ENCODE measurements at regions not wholly inside any gene's neighbourhood (a gene's known extent, or its start where the extent isn't known, plus 50 kb on each side); places are given as distances from the start of the nearest gene placed in this dataset.

GRCh38 chr9:126017758-126018157, 270.6 kb downstream of the PBX3 start:
- TF ChIP-seq, protein P1, sequence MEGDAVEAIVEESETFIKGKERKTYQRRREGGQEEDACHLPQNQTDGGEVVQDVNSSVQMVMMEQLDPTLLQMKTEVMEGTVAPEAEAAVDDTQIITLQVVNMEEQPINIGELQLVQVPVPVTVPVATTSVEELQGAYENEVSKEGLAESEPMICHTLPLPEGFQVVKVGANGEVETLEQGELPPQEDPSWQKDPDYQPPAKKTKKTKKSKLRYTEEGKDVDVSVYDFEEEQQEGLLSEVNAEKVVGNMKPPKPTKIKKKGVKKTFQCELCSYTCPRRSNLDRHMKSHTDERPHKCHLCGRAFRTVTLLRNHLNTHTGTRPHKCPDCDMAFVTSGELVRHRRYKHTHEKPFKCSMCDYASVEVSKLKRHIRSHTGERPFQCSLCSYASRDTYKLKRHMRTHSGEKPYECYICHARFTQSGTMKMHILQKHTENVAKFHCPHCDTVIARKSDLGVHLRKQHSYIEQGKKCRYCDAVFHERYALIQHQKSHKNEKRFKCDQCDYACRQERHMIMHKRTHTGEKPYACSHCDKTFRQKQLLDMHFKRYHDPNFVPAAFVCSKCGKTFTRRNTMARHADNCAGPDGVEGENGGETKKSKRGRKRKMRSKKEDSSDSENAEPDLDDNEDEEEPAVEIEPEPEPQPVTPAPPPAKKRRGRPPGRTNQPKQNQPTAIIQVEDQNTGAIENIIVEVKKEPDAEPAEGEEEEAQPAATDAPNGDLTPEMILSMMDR (IDR thresholded peaks at IDR 0.05), result no peak
- WGBS, 2 donors, result 94 to 96% methylated on average over 4 of the region's 4 CpGs
- H3K4me3 ChIP-seq, result no peak overlapping the region
- DNase-seq (ENCODE audit: low spot score in 2 of 2), result no peak
- H3K36me3 ChIP-seq, result no peaks in the 10 kb centered on the region
- H3K9me3 ChIP-seq, result no peaks in the 10 kb centered on the region
- H3K4me1 ChIP-seq, result no peaks in the 10 kb centered on the region
- no peaks in the 10 kb centered on the region for H3K27me3 ChIP-seq
- H3K27ac ChIP-seq, result no peak overlapping the region

GRCh38 chr9:126020836-126021235, 273.7 kb downstream of the PBX3 start:
- Histone ChIP-seq H3K27ac (no peak overlapping the region), H3K36me3 (no peaks in the 10 kb centered on the region), H3K4me3 (no peak overlapping the region), H3K27me3 (no peaks in the 10 kb centered on the region), H3K4me1 (no peaks in the 10 kb centered on the region), H3K9me3 (no peaks in the 10 kb centered on the region)
- WGBS, 2 donors, result 83 to 88% methylated on average over 15 of the region's 15 CpGs
- TF ChIP-seq EP300 (IDR thresholded peaks at IDR 0.05), result no peak
- TF ChIP-seq, protein P1 (IDR thresholded peaks at IDR 0.05), result no peak
- no peak for TF ChIP-seq POLR2A (IDR thresholded peaks at IDR 0.05)
- no peak for DNase-seq (ENCODE audit: low spot score in 2 of 2)

DNA sequence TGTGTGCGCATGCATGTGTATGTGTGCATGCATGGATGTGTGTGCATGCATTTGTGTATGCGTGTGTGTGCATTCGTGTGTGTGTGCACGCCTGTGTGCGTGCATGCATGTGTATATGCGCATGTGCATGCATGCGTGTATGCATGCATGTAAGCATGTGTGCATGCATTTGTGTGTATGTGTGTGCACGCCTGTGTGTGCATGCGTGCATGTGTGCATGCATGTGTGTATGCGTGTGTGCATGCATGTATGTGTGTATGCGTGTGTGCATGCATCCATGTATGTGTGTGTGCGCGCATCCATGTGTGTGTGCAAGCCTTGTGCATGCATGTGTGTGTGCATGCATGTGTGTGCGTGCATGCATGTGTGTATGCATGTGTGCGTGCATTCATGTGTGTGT, 276.8 kb downstream of the PBX3 start:
- no peaks in the 10 kb centered on the region for H3K9me3 ChIP-seq
- H3K36me3 ChIP-seq, result no peaks in the 10 kb centered on the region
- H3K27ac ChIP-seq, result no peak overlapping the region
- 92 to 94% methylated on average over 14 to 15 of the region's 15 CpGs for WGBS, 2 donors
- no peaks in the 10 kb centered on the region for H3K27me3 ChIP-seq
- DNase-seq (ENCODE audit: low spot score in 2 of 2), result no peak
- no peak for TF ChIP-seq EP300 (IDR thresholded peaks at IDR 0.05)
- no peak for TF ChIP-seq POLR2A (IDR thresholded peaks at IDR 0.05)
- TF ChIP-seq, protein P1 (IDR thresholded peaks at IDR 0.05), result no peak
- H3K4me1 ChIP-seq, result no peaks in the 10 kb centered on the region
- H3K4me3 ChIP-seq, result no peak overlapping the region

DNA sequence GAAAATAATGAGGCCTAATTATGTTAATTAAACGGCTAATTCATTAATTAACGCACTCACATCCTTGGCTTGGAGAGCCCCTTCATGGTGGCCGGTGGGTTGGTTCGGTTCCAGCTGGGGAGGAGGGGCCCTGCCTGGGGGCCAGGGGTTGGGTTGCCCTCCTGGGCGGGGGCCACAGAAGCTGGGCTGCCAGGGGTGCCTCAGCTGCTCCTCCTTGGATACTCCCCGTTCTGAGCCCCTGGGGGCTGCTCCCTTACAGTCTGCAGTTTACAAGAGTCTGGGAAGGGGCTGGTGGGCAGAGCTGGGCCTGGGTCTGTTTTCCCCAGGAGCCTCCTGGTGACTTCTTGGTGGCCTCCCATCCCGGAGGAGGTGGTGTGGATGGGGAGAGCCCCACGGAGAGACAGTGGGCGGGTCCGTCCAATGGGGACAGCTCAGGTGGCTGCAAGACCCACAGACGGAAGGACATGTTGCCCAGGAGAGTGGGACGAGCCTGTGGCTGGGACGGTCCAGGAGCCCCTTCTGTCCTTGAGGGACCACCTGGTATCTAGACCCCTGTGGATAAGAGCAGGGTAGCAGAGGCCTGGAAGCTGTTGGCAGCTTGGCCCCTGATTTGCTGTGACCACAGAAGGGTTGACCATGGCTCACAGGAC, 277.5 kb downstream of the PBX3 start:
- Histone ChIP-seq H3K36me3 (no peaks in the 10 kb centered on the region), H3K9me3 (no peaks in the 10 kb centered on the region), H3K4me3 (no peak overlapping the region), H3K4me1 (no peaks in the 10 kb centered on the region), H3K27me3 (no peaks in the 10 kb centered on the region), H3K27ac (no peak overlapping the region)
- no peak for DNase-seq (ENCODE audit: low spot score in 2 of 2)
- TF ChIP-seq, protein P1 (IDR thresholded peaks at IDR 0.05), result no peak
- TF ChIP-seq EP300 (IDR thresholded peaks at IDR 0.05) (no peak), POLR2A (IDR thresholded peaks at IDR 0.05) (no peak)
- WGBS, 2 donors, result 70 to 81% methylated on average over 12 to 13 of the region's 13 CpGs

GRCh38 chr9:126025991-126026390, 278.8 kb downstream of the PBX3 start:
- H3K4me1 ChIP-seq, result no peaks in the 10 kb centered on the region
- TF ChIP-seq POLR2A (IDR thresholded peaks at IDR 0.05) (no peak), EP300 (IDR thresholded peaks at IDR 0.05) (no peak)
- TF ChIP-seq, protein P1 (IDR thresholded peaks at IDR 0.05), result no peak
- no peaks in the 10 kb centered on the region for H3K27me3 ChIP-seq
- H3K27ac ChIP-seq, result no peak overlapping the region
- no peak for DNase-seq (ENCODE audit: low spot score in 2 of 2)
- WGBS, 2 donors, result 85 to 86% methylated on average over 5 of the region's 5 CpGs
- no peaks in the 10 kb centered on the region for H3K36me3 ChIP-seq
- no peaks in the 10 kb centered on the region for H3K9me3 ChIP-seq
- H3K4me3 ChIP-seq, result no peak overlapping the region
